GM21390 (cell line): ENCODE measurements at regions not wholly inside any gene's neighbourhood (a gene's known extent, or its start where the extent isn't known, plus 50 kb on each side); places are given as distances from the start of the nearest gene placed in this dataset.
"Not testable (repeated sequence)": the region's sequence is repeated elsewhere in the genome, so short reads cannot be mapped to it uniquely, and the experiment has no call there.

Experiments used
- ATAC-seq: cut with Tn5 transposase; IDR thresholded peaks from one replicate; pipeline ENCODE4 v1.9.1; 2021; ENCODE audit not compliant: unreplicated experiment

- no peak for ATAC-seq
These were observed 565.9 kb upstream of the TECRL start for GRCh38 chr4:64975177-64975576.

- ATAC-seq = no peak
These were observed 559.8 kb upstream of the TECRL start for GRCh38 chr4:64969081-64969480.

- no peak for ATAC-seq
These were observed 558.0 kb upstream of the TECRL start for GRCh38 chr4:64967286-64967685.

GRCh38 chr4:64960516-64960915, 551.3 kb upstream of the TECRL start:
- ATAC-seq = no peak

- no peak for ATAC-seq
These were observed 531.4 kb upstream of the TECRL start for GRCh38 chr4:64940698-64941097.

- ATAC-seq = no peak
These were observed 526.3 kb upstream of the TECRL start for GRCh38 chr4:64935469-64936001.

- no peak for ATAC-seq
These were observed 502.6 kb upstream of the TECRL start for GRCh38 chr4:64911846-64912245.

GRCh38 chr4:64903986-64904385, 494.7 kb upstream of the TECRL start:
- no peak for ATAC-seq

- ATAC-seq = no peak
These were observed 490.3 kb upstream of the TECRL start for GRCh38 chr4:64899563-64899962.

- not testable (repeated sequence) for ATAC-seq
These were observed 489.8 kb upstream of the TECRL start for GRCh38 chr4:64899030-64899429.

GRCh38 chr4:64897683-64898082, 488.4 kb upstream of the TECRL start:
- ATAC-seq = no peak

GRCh38 chr4:64895031-64895430, 485.8 kb upstream of the TECRL start:
- no peak for ATAC-seq

- no peak for ATAC-seq
These were observed 484.0 kb upstream of the TECRL start for GRCh38 chr4:64893205-64893604.

GRCh38 chr4:64889906-64890610, 480.8 kb upstream of the TECRL start:
- ATAC-seq = no peak

GRCh38 chr4:64883087-64883807, 474.0 kb upstream of the TECRL start:
- no peak for ATAC-seq

- ATAC-seq = no peak
These were observed 473.2 kb upstream of the TECRL start for GRCh38 chr4:64882311-64883086.

GRCh38 chr4:64880557-64880956, 471.3 kb upstream of the TECRL start:
- no peak for ATAC-seq

- no peak for ATAC-seq
These were observed 466.8 kb upstream of the TECRL start for GRCh38 chr4:64876021-64876420.

GRCh38 chr4:64870558-64870957, 461.3 kb upstream of the TECRL start:
- ATAC-seq = no peak

GRCh38 chr4:64857815-64858214, 448.6 kb upstream of the TECRL start:
- no peak for ATAC-seq

GRCh38 chr4:64857198-64857597, 447.9 kb upstream of the TECRL start:
- ATAC-seq = no peak

GRCh38 chr4:64846417-64846816, 437.2 kb upstream of the TECRL start:
- no peak for ATAC-seq
